DMS153 (cell line): ENCODE measurements at regions not wholly inside any gene's neighbourhood (a gene's known extent, or its start where the extent isn't known, plus 50 kb on each side); places are given as distances from the start of the nearest gene placed in this dataset.

Experiments
- DNase-seq: peaks from one replicate; lab custom pipeline; 2025; lab: John Stamatoyannopoulos, UW

- DNase-seq, result no peak
Measured at GRCh38 chr2:105571445-105571987, 172.7 kb upstream of the FHL2 start.

- no peak for DNase-seq
Measured at GRCh38 chr2:105570757-105571156, 171.9 kb upstream of the FHL2 start.

- no peak for DNase-seq
Measured at GRCh38 chr2:105570326-105570725, 171.5 kb upstream of the FHL2 start.

- no peak for DNase-seq
Measured at GRCh38 chr2:105569606-105570005, 170.8 kb upstream of the FHL2 start.

- DNase-seq, result no peak
Measured at GRCh38 chr2:105567996-105568494, 169.2 kb upstream of the FHL2 start.

GRCh38 chr2:105563000-105563719, 164.3 kb upstream of the FHL2 start:
- no peak for DNase-seq

GRCh38 chr2:105561401-105561800, 162.6 kb upstream of the FHL2 start:
- no peak for DNase-seq

- DNase-seq, result no peak
Measured at GRCh38 chr2:105560157-105560556, 161.3 kb upstream of the FHL2 start.

GRCh38 chr2:105557021-105557920, 158.4 kb upstream of the FHL2 start:
- DNase-seq, result no peak

- no peak for DNase-seq
Measured at GRCh38 chr2:105556366-105556765, 157.5 kb upstream of the FHL2 start.

GRCh38 chr2:105554235-105554634, 155.4 kb upstream of the FHL2 start:
- no peak for DNase-seq

GRCh38 chr2:105553538-105554196, 154.8 kb upstream of the FHL2 start:
- DNase-seq, result no peak

- DNase-seq, result no peak
Measured at GRCh38 chr2:105546628-105546974, 147.8 kb upstream of the FHL2 start.

GRCh38 chr2:105545730-105546627, 147.1 kb upstream of the FHL2 start:
- DNase-seq, result peak; percentile 45

GRCh38 chr2:105544591-105545377, 145.9 kb upstream of the FHL2 start:
- no peak for DNase-seq

GRCh38 chr2:105541189-105542050, 142.6 kb upstream of the FHL2 start:
- DNase-seq, result no peak

GRCh38 chr2:105540642-105541041, 141.8 kb upstream of the FHL2 start:
- no peak for DNase-seq

- DNase-seq, result no peak
Measured at GRCh38 chr2:105539331-105539730, 140.5 kb upstream of the FHL2 start.

GRCh38 chr2:105538840-105539239, 140.0 kb upstream of the FHL2 start:
- DNase-seq, result no peak

GRCh38 chr2:105537920-105538319, 139.1 kb upstream of the FHL2 start:
- no peak for DNase-seq
